ENCODE measurements at regions not wholly inside any gene's neighbourhood (a gene's known extent, or its start where the extent isn't known, plus 50 kb on each side); places are given as distances from the start of the nearest gene placed in this dataset.
"Not testable (repeated sequence)": the region's sequence is repeated elsewhere in the genome, so short reads cannot be mapped to it uniquely, and the experiment has no call there.

DNA sequence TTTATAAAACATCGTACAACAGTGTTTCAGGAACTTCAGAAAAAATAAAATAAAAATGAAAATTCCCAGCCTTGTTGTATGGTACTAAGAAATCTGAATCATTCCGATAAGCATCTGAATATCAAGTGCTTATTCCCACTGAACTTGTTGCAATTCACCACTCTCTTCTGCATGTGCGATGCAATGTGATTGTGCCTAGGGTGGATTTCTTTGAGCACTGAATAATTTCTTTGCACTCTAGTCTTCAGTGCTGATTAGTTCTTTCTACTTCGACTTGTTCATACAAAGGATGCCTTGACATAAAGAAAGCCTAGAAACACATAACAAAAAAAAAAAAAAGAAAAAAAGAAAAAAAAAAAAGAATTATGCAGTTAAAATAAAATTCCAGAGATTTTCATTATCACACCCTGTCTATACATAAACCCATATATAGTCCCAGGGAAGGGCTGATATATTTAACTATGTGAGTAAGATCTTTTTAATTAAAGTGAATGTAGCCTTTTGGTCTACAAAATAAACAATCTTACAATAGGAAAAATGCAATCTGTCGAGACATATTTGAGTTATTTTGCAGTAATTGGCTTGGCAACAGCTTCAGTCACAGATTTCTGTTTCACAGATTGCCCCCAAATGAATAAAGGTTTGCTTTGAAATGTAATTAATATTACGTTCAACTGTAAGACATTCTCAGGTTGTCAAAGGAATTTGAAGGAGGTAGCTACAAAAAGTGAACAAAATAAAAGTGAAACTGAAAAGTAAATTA lies 1118.9 kb upstream of the CELF2 start:
- no peak for FAIRE-seq

DNA sequence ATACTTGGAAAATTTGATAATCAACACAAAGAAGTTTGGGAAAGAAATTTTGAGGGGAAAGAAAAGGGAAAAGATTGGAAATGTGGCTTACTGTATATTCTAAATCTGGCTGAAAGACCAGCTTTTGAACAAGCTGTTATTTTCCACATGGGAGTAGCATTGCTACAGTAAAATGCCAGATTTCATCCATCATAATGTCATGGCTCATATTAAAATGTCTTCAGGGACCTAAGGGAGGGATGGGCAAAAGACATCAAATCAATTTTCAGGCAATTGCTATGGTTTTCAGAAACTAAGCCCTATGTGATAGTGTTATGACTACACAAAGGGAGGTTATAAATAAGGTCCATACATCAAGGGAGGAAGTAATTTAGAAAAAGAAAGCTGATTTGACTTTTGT lies 1116.9 kb upstream of the CELF2 start:
- FAIRE-seq, result no peak

DNA sequence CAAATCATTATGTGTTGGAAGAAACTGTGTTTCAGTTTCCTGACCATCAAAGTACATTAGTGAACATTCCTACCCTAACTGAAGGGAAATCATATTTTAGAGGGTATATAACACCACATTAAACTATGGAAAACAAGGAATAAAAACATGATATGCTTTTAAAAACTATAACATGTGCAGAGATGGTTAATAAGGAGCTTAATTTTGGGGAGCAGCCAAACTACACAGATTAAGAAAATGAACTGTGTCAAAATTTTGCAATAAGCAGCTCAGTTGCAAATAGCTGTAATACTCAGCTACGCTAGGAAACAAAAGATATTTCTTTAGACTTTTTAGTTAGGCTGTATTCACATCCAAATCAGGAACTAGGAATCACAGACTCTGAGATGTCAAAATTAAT lies 1115.7 kb upstream of the CELF2 start:
- FAIRE-seq, result no peak

DNA sequence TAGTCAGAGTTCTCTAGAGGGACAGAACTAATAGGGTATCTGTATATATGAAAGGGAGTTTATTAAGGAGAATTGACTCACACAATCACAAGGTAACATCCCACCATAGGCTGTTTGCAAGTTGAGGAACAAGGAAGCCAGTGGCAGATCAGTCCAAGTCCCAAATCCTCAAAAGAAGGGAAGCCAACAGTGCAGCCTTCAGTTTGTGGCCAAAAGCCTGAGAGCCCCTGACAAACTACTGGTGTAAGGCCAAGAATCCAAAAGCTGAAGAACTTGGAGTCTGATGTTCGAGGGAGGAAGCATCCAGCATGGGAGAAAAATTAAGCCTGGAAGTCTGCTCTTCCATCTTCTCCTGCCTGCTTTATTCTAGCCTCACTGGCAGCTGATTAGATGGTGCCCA lies 1107.2 kb upstream of the CELF2 start:
- FAIRE-seq, result no peak

DNA sequence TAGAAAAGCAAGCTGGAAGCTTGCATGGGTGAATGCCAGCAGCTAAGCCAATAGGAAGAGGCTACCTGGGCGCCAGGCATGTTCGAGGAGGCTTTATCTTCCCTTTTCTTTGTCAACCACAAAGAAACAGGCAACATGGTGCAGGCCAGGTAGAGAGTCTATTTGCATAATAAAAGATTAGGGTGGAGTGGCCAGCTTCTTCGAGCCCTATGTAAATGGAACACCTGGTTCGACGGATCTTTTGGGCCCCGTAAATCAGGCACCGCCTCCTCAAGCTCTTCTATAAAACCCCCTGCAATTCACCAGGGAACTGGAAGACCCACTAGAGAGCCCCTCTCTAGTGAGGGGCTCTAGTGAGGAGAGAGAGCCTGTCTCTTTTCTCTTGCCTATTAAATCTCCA lies 1106.2 kb upstream of the CELF2 start:
- no peak for FAIRE-seq

DNA sequence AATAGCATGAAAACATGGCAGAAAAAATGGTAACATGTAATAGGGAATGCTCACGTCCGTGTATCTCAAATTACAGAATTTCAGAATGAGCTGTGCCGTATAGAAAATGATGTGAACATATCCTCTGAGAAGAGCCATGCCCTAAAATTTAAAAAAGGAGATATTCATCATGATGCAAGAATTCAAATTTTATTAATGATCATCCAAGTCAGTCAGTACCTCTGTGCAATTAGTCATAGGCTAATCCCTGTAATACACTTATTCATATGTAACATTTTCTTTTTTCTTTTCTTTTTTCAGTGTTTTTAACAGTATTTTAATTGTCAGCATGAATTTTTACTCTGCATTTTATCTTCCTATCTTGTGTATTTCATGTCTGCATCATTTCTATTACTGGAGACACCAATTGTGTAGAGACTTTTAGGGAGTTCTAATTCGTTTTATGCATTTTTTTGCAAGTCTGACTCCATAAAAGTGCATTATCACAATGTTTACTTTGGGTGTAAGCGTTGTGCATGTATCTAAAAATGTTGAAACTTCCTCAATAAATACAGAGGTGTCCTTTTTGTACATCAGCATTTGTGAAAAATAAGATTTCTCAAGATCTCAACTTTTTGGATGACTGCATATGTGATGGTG lies 1103.7 kb upstream of the CELF2 start:
- FAIRE-seq, result no peak

DNA sequence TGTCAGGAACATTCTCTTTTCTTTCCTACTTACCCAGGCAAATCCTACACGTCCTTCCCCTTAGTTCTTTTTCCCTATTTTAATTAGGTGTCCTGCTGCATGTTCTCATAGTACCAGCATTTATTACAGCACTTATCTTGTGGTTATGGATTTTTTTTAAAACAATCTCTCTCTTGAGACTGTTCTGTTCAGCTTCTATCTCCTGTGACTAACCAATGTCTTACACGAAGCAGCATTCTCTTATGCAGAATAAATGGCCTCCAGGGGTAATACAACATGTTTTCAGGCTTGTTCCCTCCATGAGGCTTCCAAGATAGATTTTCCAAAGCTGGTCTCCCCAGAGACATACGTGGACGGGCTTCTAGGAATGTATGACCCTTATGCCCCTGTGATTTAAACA lies 1096.1 kb upstream of the CELF2 start:
- no peak for FAIRE-seq

DNA sequence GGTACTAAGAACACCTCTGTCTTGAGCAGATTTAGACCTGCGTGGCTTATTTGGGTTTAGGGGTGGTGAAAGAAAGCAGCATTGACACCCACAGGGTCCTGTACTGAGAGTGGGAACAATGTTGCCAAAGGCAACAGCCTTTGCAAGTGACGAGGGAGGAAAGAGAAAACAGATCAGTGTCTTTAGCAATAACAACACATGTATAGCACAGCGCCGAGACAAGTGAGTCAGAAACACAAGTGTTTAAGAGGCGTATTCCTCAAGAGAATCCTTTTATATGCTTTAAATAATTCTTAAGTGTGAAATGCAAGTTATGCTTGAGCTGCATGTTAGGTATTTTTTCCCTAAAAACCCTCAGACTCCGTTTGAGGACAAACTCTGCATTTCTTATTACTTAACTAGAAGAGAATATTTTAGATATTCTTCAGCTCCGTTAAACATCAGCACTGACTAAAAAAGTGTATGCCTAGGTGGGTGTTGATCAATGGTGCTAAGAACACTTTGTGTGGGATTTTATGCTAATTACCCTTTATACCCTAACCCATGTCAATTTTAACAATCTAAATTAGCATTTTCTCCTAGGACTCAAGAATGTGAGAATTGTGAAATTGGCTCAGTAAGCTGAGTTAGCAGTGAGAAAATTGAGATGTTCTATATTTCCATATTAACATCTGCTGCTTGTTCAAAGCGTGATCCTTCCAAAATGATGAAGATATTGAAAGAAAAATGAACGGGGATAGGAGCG lies 1095.4 kb upstream of the CELF2 start:
- FAIRE-seq, result no peak

DNA sequence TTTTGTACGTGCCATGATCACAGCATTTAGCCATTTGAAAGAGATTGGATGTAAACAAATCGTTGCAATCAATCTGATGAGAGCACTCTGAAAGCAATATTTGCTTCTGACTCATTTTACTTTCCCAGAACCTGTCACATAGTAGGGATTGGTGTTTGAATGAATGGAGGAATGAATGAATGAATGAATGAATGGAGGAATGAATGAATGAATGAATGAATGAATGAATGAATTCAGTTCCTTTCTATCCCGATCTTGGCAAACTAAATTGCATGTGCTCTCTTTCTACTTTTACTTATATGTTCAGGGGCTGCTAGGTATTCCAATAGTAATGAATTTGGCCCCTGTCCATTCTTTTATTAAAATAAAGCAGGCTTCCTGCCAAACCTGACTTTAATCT lies 1091.7 kb upstream of the CELF2 start:
- FAIRE-seq, result no peak

DNA sequence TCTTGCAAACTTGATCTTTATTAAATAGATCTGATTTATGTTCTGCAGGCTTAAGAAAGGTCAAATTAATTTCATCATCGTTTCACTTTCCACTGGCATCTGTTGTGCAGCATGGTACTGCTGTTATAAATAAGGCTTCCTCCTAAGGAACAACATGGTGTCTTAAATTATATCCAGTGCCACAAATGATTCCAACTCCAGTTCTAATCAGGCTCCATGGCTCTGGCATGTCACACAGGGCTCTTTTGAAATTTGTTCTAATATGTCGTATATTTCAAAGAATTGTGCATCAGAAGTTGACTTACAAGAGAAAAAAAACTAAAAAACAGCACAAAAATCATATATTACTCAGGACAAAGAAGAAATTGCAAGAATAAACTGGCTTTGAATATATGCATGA lies 1090.8 kb upstream of the CELF2 start:
- FAIRE-seq, result no peak

DNA sequence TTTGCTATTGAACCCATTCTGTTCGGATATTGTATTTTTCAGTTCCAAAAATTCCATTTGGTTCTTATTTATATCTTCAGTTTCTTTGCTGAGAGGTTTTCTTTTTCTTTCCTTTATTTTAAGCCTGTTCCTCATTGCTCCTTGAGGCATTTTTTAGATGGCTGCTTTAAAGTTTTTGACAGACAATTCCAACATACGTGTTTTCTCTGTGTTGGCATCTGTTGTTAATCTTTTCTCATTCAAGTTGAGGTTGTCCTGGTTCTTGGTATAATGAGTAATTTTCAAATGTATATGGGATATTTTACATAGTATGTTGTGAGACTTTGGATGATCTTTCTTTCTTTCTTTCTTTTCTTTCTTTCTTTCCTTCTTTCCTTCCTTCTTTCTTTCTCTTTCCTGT lies 1078.0 kb upstream of the CELF2 start:
- FAIRE-seq, result no peak

DNA sequence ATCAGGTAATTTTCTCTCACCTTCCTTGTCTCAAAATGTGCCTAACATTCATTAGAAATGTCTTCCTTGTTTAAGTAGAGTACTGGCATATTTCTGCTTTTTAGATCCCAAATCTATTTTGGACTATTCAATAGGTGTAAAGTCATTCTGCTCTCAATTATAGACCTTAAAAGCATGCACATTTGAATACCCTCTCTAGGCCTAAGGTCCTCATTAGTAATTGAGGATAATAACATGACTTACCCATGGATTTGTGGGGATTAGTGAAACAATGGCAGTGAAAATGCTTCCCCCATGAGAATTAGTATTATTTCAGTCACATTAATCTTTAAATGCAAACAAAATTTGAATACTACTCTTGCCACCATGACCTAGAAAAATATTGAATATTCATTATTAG lies 1073.0 kb upstream of the CELF2 start:
- FAIRE-seq, result no peak

DNA sequence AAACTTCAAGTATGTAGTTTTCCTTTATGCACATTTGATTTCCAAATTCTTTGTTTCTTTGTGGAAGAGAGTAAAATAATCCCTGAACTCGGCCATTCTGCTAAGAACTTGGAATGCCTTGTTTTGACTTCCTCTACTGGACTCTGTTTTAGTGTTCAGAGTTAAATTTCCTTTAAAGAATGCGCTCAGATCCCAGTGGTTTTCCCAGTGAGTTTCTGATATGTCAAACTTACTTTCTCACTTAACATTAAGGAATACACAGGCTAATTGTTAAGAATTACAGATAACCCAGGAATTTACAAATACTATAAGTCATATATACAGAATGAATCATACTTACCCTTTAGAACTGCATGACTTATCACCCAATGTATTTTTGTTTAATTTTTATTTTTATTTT lies 1067.6 kb upstream of the CELF2 start:
- FAIRE-seq, result no peak

DNA sequence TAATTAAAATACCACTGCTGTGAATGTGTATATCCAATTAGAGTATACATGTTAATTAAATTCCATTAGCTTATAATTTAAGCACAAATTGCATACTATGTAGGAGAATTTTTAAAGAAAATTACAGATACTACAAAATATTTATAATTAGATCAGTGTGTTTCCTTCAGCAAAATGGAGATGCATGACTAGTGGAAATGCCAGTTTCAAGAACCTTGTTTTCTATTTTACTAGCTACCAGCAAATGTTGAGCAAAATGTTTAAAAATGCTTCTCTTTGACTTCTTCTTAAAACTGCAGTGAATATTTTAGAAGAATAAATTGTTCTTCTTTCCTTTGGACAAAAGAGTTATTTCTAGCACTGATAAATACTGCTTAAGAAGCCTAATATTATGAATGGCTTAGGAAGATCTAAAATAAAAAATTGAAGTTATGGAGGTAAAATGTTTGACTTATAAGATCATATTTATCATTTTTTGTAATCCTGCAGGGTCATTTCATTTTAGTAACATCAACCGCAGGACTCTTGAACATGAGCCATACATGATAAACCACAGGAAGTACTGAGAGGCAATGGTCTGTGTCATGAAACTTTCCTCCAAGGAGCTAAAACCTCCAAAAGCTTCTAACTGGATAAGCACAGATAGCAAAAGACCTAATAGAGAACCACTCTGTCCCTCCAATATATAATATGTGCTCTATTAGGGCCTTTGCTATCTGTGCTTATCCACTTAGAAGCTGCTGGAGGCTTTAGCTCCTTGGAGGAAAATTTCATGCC lies 1066.0 kb upstream of the CELF2 start:
- no peak for FAIRE-seq

DNA sequence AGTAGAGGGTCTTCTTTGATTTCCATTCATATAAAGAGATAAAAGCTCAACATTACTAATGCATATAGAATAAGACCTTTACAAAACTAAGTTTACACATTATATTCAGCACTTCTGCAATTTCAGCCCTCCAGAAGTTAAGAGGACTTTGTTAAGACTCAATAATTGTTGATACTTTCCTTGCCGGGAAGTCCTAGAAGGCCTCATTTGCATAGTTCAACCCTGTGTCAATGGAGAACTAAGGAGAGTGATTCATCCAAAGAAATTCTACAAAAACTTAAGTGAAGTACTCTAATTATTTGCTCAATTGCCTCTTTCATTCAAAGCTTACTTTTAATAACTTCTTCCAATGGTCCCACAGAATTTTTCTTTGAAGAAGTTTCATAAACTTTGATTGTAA lies 1060.3 kb upstream of the CELF2 start:
- FAIRE-seq, result no peak

DNA sequence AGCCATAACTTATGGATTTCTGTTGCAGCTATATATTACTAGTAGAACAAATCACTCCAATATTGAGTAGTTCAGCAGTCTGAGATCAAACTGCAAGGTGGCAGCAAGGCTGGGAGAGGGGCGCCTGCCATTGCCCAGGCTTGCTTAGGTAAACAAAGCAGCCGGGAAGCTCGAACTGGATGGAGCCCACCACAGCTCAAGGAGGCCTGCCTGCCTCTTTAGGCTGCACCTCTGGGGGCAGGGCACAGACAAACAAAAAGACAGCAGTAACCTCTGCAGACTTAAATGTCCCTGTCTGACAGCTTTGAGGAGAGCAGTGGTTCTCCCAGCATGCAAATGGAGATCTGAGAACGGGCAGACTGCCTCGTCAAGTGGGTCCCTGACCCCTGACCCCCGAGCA lies 1059.8 kb upstream of the CELF2 start:
- not testable (repeated sequence) for FAIRE-seq

DNA sequence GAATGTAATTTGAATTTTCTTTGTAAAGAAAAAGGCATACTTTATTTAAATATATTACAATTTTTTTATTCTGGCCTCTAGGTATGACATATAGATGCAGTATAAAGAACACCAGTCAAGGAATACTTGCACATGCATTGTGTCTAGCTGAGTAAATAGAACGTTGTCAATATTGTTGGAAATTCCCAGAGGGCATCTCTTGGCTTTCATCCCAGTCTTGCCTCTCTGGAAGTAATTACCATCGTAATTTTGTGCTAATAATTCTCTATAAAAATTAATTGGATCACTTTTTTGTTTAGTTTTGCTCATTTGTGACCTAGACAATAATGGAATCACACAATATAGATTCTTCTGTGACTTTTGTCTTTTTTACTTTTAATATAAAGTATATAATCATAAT lies 1052.3 kb upstream of the CELF2 start:
- no peak for FAIRE-seq

DNA sequence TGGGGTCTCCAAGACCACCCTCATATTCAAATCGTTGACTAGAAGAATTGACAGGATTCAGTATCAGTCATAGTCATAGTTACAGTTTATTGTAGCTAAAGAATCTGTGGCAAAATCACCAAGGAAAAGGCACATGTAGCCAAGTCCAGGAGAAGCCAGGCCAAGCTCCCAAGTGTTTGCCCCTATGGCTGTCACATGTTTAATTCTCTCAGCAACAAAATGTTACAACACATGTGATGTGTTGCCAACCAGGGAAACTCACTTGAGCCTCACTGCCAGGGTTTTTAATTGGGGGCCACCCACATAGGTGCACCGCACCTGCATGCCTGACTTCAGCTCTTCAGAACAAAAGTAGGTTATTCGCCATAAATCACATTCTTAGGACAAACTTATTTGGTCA lies 1030.9 kb upstream of the CELF2 start:
- FAIRE-seq, result no peak

DNA sequence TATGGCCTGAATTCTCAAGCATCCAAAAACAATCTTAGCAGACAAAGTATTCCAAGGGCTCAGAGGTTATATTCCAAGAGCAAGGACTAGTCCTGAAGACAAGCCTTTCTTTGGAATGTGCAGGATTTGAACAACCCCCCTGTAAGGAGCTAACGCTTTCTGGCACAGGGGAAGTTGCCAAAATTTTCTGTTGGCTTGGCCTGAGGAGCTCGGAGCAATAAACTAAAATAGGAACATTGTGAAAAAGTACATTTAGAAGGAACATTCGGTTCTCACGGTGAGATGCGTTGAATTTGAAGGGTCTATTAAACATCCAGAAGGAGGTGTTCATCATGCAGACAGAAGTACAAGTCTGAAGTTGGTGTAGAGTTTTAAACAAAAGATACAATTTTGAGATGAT lies 1030.5 kb upstream of the CELF2 start:
- no peak for FAIRE-seq

DNA sequence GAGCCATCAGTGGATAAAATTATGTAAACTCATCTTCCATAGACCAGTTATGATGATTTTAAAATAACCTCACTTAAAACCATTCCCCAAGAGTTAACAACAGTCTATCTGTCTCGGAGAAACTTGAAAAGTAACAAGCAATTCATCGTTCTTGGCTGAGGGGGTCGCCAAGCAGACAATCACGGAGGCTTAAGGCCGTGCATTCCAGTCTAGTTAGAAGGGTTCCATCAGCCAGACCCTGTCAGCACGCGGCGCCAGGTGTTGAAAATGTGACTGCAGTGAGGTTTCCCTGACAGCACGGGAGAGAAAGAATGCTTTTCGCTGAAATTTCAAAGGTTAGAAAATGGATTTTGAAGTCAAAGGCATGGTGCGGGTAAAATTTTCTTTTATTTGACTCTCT lies 1025.0 kb upstream of the CELF2 start:
- no peak for FAIRE-seq

DNA sequence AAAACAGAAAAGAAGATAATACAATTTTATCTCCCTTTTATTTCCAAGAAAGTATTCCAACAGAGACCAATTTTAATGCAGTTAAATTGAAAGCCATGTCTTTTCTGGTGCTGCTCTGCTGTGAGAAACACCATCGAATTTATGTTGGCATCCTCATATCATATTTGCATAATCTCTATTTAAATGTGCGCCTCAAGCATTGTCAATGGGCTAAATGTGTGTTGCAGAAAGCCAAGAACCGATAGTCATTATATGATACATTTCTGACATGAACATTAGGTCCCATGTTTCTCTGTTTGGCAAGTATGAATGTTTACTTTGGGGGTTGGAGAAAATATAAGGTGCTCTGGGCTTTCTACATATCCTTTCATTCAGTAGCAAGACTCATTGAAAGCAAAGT lies 1023.5 kb upstream of the CELF2 start:
- no peak for FAIRE-seq

DNA sequence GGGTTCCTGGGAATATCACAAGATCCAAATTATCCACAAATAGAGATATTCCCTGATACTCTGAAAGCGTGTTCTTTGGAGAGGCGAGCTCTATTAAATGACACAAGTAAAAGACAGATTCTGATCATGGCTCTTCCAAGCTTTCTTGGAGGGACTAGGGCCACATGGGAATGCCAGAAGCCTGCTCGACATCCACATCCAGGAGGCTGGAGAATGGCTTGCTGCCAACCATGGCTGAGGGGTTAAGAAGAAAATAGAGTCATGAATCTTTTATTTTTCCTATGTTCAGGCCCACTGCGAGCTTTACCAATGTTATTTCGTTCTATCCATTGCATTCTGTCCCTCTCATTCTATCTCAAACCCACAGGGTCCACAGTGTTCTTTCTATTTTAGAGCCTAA lies 1018.0 kb upstream of the CELF2 start:
- no peak for FAIRE-seq

DNA sequence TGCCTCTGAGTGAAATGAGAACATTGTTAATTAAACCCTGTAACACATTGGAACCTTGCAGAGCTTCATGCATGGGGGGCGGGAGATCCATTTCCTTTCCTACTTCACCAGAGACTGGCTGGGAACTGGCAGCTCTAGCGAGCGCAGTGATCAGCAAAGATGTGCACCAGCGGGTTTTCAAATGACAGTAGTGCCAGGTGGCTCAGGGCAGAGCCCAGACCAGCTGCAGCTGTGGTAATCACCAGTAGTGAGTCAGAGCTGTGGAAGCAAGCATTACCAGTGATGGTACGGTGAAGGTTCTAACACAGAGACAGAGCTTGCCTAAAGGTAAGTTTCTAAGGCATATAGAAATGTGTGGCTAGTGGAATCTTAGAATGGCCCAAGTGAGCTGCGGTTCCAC lies 1009.7 kb upstream of the CELF2 start:
- no peak for FAIRE-seq
